HG02973 (cell line): ENCODE measurements at regions not wholly inside any gene's neighbourhood (a gene's known extent, or its start where the extent isn't known, plus 50 kb on each side); places are given as distances from the start of the nearest gene placed in this dataset.
"Not testable (repeated sequence)": the region's sequence is repeated elsewhere in the genome, so short reads cannot be mapped to it uniquely, and the experiment has no call there.

Source experiments
- ATAC-seq: cut with Tn5 transposase; IDR thresholded peaks from one replicate; pipeline ENCODE4 v1.9.1; 2021; ENCODE audit warnings: moderate library complexity; ENCODE audit not compliant: unreplicated experiment

DNA sequence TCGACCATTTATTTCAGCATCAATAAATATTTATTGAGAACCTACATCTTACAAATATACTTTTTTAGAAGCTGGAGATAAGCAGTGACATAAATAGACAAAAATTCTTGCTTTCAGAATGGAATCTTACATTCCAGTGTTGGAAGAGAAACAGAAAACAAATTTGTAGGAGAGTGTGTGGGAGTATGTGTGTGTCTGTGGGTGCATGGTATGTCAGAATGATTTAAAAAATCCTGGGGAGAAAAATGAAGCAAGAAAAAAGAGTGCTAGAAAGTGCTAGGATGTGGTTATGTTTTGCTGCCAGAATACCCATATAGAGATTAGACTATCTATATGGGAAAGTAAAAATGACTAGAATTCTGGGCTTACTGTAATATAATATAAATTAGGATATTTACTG is 561.7 kb upstream of the SGO1 start:
- ATAC-seq, result no peak

DNA sequence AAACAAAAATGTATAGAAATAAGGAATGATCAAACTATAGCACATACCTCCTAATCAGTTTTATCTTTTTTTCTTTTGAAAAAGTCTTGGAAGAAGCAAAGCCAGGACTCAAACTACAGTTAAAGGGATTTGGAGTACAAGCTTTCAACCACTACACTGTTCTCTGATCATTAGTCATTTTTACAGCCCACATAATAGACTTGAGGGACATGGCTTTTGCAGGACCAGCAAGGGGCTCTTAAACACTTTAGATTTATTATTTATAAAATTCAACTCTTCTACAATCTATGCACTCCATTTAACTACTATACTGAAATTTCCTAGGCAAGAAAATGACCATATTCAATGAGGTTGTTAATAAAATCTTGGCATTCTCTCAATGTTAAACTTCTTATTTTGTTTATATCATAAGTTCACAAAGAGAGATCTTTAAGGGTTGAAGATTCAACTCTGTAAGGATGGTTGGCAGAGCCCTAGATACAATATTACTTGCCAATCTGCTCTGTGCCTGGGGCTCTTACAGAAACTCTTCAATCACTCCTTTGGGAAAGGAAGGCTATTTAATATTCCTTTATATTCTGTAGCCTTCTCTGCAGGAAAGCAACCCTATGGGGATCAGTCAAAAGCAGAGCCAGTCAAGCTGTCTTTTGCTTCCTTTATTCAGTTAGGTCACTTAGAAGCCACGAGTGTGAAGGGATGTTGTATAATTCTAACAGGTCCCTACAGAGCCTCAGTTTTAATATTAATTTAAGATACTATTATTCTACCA is 557.7 kb upstream of the SGO1 start:
- no peak for ATAC-seq

GRCh38 chr3:20742903-20743552 is 557.0 kb upstream of the SGO1 start:
- ATAC-seq, result no peak

DNA sequence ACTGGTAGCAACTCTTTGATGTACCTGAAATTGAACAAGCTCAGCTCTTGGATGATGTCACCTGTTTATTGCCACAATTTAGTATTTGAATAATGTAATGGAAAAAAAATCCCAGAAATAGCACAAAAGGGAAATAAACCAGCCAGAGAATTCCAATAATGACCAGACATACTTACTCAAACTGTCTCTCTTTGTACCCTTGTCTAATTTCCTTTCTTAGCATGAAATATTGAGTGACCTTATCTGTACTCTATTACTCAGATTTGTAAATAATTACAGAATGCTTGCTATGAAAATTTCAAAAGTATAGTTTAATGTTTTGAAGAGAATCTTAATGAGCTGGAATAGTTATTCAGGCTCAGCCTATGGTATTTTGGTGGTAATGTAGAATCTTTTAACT is 555.4 kb upstream of the SGO1 start:
- no peak for ATAC-seq

- ATAC-seq, result no peak
These were observed 553.8 kb upstream of the SGO1 start for GRCh38 chr3:20739814-20740213.

DNA sequence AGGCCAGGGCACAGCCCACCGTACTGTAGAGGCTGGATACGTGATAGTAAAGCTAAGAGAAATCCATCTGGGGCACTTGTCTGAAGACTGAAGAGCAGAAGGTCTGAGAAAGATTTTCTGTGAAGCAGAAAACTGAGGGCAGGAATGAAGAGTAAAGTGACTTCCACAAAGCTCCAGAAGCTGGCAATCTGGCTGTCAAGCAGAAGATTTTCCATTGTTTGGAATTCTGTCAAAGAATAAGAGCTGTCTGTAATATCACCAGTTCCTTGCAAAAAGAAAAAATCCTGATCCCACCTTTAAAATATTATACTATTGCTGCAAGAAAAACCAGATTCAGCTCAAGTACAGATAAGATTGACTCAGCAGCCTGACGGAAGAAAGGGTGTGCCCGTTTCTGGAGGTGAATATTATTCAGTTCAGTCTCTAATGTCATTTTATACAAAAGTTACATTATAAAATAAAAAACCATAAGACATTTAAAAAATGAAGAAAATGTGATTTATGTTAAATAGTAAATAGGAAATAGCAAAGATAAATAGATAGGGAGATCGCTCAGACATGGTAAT is 550.4 kb upstream of the SGO1 start:
- no peak for ATAC-seq

- ATAC-seq, result no peak
These were observed 543.2 kb upstream of the SGO1 start for GRCh38 chr3:20729185-20729584.

DNA sequence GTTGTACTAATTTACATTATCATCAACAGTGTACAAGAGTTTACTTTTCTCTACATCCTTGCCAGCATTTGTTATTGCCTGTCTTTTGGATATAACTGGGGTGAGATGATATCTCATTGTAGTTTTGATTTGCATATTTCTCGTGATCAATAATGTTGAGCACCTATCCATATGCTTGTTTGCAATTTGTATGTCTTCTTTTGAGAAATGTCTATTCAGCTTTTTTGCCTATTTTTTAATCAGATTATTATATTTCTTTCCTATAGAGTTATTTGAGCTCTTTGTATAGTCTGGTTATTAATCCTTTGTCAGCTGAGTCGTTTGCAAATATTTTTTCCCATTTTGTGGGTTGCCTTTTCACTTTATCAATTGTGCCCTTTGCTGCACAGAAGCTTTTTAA is 540.8 kb upstream of the SGO1 start:
- ATAC-seq, result no peak

DNA sequence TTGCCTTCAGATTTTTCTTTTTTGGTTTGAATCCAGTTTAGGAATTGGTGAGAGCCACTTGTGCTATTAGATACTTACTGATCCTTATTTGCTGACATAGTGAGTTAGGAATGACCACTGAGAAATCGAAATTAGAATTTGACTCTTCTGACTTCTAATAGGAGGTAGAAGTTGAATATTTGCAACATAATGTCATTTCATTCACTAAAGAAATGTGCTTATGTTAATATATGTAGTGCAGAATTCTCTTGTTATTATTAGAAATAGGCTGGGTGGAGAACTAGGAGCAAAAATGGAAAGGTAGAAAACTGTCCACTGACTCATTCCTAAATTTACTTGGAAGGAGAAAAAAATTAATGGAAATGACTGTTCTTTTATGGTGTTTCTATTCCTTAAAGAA is 538.2 kb upstream of the SGO1 start:
- ATAC-seq, result no peak

- not testable (repeated sequence) for ATAC-seq
These were observed 530.4 kb upstream of the SGO1 start for GRCh38 chr3:20716425-20716824.

DNA sequence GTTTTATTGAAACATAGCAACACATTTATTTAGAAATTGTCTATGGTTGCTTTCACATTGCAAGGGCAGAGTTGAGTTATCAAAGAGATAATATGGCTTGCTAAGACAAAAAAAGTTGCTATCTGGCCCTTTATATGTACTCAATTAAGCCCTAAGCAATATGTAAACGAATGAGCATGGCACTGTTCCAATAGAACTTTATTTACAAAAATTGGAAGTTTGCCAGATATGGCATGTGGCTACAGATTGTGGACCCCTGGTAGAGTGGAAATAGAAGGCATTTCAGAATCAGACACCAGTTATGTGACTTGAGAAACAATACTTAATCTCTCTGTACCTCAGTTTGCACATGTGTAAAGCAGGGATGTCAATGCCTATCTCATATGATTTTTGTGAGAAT is 515.6 kb upstream of the SGO1 start:
- ATAC-seq, result no peak

- ATAC-seq, result no peak
These were observed 514.7 kb upstream of the SGO1 start for GRCh38 chr3:20700714-20701113.

DNA sequence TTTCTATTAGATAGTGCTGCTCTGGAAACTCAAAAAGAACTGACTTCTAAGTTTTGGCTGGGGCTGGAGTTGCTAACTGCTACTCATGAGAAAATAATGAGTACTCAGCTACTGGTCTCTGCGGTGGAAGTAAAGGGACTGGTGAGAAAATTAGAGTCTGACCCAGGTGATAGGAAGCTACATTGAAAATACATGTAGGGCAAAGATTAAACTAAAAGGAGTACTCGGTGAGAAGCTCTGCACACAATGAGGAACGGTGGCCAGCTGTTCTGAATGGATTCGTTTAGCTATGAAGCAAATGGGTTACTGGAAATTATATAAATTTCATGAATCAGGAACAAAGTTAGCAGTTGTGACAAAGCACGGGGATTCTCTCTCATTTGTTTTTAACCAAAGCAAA is 512.9 kb upstream of the SGO1 start:
- ATAC-seq, result no peak

DNA sequence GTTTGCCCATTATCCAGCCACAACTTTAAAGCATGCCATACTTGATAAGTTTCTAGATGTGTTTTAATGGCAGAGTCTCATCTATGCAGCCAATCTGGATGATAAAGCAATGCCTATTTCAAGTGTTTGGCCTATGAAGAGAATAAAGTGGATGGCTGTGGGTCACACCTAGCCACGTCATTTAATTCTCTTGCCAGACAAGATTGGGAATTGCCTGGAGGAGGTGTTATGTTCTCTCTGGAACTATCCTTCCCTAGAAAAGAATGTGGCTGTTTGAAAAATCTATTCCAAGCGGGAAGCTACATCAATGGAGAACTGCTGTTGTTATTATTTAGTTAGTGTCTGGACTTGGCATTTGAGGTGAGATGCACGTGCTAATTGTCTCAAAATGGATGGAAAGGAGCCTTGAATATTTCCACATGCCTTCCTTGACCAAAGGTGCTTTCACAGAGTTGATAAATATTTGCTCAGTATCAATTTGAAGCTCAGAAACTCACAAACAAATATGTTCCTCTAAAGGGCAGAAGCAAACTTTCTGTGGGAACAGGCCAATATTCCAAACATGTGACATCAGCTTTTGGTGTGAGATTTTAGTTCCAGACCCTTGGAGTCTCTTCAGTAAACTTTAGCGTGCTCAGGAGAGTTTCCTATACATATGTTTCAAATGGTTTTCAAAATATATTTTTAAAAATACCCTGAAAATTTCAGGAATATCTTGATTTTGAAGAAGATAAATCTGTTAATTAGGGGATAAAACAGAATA is 510.6 kb upstream of the SGO1 start:
- ATAC-seq, result no peak

DNA sequence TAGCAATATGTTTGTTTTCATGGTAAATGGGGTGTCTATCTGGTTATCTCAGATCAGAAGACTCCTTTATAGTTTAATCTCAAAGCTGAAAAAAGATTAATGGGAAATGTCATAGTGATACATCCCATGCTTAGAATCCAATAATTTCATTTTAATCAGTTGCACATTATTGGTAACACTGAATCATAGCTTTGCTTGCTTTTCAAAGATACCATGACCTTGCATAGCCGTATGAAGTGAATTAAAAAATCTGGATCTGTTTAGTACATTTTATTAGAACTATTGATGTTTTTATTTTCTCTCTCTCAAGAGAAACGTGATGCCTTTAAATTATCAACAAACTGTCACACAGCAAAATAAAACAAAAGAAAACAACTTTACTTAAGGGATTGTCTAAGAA is 506.7 kb upstream of the SGO1 start:
- ATAC-seq, result no peak

GRCh38 chr3:20683910-20684309 is 497.9 kb upstream of the SGO1 start:
- no peak for ATAC-seq

DNA sequence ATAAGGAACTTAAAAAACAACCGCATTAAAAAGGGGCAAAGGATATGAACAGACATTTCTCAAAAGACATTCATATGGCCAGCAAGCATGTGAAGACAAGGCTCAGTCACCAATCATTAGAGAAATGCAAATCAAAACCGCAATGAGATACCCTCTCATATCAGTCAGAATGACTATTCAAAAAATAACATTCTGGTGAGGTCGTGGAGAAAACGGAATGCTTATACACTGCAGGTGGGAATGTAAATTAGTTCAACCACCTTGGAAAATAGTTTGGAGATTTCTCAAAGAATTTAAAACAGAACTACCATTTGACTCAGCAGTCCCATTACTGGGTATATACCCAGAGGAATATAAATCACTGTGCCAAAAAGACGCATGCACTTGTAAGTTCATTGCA is 496.6 kb upstream of the SGO1 start:
- ATAC-seq, result no peak

GRCh38 chr3:20680990-20681628 is 495.1 kb upstream of the SGO1 start:
- no peak for ATAC-seq

- no peak for ATAC-seq
These were observed 487.9 kb upstream of the SGO1 start for GRCh38 chr3:20673866-20674265.

DNA sequence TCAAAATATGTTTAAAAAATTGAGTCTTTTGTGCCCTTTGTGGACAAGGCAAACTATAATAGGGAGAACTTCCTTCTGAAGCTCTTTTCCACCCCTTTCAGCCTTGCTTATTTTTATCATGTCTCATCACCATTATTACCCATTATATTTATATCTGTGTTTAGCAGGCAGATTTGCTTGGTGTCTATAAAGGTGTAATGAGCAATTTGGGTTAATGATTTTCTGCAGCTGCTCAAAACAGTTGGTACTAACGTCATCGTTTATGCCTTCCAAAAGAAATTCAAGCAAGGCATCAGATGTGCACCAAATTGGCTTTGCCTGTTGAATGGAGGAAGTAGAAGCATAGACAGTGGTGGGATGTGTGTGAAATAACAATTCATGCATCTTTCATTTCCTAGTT is 483.7 kb upstream of the SGO1 start:
- no peak for ATAC-seq

DNA sequence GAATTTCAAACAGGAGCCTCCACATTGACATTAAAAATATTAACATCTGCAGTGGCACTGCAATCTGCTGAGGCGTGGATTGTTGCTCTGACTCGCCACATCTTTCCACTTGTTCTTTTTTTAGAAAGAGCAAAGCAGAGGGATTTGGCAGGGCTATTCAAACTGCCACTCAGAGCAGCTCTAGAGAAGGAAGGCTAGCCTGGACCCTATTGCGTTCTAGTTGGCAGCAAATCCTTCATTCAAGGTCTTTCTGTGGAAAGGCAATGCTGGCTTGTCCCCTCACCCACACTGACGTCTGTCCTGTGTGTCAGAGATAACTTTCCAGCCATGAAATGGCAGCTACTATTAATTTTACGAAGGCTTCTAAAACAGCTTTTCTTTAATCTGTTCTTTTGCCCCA is 483.2 kb upstream of the SGO1 start:
- ATAC-seq, result no peak
